Choroid plexus epithelial cell (primary cell): ENCODE measurements at regions not wholly inside any gene's neighbourhood (a gene's known extent, or its start where the extent isn't known, plus 50 kb on each side); places are given as distances from the start of the nearest gene placed in this dataset.

Experiments used
- DNase-seq: peaks from one replicate; pipeline ENCODE4 v3.0.0-alpha.2; 2010; ENCODE audit warnings: low read depth
- H3K4me3 ChIP-seq: 2 replicates; pipeline ENCODE4 v1.5.1; 2011; ENCODE audit warnings: low read depth, mild to moderate bottlenecking, control low read depth, low read length, moderate library complexity
- TF ChIP-seq, protein P1 (sequence below): conservative IDR thresholded peaks from 2 replicates; pipeline ENCODE4 v1.5.1; 2011; ENCODE audit warnings: low read depth, mild to moderate bottlenecking, control low read depth, inconsistent platforms, low read length, moderate library complexity

DNA sequence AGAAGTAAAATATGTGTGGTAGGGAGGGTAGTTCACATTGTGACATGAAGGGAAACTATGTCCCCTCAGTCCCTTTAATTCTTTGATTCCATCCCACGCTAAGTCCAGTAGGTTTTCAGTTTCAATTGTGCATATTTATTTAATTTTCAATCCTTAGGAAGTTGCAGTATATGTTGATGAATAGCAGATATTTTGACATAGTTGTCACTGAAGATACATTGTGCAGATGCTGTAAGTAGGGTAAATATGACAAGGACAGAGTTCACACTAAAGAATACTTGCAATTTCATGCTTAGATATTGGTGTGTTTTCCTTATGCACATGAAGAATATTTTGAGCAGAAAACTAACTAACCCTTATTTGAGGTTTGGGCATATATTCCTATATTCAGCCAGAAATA lies 595.4 kb upstream of the MIR17HG start:
- TF ChIP-seq, protein P1, sequence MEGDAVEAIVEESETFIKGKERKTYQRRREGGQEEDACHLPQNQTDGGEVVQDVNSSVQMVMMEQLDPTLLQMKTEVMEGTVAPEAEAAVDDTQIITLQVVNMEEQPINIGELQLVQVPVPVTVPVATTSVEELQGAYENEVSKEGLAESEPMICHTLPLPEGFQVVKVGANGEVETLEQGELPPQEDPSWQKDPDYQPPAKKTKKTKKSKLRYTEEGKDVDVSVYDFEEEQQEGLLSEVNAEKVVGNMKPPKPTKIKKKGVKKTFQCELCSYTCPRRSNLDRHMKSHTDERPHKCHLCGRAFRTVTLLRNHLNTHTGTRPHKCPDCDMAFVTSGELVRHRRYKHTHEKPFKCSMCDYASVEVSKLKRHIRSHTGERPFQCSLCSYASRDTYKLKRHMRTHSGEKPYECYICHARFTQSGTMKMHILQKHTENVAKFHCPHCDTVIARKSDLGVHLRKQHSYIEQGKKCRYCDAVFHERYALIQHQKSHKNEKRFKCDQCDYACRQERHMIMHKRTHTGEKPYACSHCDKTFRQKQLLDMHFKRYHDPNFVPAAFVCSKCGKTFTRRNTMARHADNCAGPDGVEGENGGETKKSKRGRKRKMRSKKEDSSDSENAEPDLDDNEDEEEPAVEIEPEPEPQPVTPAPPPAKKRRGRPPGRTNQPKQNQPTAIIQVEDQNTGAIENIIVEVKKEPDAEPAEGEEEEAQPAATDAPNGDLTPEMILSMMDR = no peak
- no peak overlapping the region for H3K4me3 ChIP-seq

DNA sequence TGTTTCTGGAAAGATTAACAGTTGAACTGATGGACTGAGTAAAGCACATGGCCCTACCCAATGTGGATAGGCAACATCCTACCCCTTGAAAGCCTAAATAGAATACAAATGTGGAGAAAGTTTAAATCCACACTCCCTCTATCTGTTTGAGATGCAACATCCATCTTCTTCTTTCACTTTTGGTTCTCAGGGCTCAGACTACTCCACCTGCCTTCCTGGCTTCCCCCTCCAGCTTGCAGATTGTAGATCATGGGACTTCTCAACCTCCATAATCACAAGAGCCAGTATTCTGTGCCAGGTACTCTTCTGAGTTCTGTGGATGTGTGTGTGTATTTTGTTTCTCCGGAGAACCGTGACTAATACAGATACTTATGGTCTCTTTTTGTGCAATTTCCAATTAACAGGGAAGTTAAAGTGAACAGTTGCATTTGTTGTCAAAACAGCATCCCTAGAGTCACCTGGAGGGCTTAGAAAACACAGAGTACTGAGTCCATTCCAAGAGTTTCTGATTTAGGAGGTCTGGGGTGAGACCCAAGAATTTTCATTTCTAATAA lies 590.3 kb upstream of the MIR17HG start:
- DNase-seq = no peak
- TF ChIP-seq, protein P1 = no peak
- no peak overlapping the region for H3K4me3 ChIP-seq

More for the DNA sequence above, 595.4 kb upstream of the MIR17HG start:
- no peak for DNase-seq

DNA sequence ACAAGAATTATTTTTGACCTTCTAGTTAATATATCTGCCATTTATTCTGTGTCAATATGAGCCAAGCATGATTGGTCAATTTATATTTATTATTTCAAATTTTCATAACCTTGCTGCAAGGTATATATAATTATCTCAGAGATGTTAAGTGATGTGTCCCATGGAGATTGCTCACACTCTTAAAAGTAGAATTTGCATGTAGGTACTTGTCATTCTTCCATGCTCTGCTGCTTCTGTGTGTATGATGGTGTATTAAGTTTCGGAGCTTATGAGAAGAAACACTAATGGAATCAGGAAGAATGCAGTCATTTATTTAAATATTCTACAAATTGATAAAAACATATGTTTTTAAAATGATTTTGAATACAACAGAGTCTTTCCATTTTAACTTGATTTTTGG lies 586.8 kb upstream of the MIR17HG start:
- DNase-seq = no peak
- H3K4me3 ChIP-seq = no peak overlapping the region
- TF ChIP-seq, protein P1 = no peak

DNA sequence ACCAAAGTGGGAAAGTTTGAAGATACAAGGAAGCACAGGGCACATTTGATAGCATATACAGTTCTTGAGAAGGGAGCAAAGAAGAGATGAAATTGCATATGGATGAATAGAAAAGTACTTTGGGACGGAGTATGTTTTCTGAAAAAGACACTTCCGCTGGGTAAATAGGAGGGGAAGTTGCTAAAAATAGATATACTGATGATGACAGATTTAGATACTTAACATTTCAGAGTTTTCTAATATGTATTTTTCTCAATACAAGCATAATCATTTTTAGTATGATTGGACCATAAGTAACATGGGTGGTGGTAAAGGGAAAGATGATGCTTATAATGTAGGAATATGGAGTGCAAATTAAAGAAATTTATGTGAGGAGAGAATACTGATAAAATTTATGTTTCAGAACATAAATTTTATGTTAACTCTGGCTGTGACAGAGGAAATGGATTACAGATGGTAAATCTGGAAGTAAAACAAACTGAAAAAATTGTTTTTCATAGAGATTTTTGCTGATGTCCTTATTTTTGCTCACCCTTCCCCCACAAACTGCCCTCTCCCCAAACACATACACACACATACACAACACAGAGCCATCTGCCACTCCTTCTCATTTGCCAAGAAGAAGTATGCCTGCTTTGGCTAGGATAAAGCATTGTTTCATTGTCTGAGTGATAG lies 583.9 kb upstream of the MIR17HG start:
- DNase-seq = no peak
- H3K4me3 ChIP-seq = no peak overlapping the region
- TF ChIP-seq, protein P1 = no peak

DNA sequence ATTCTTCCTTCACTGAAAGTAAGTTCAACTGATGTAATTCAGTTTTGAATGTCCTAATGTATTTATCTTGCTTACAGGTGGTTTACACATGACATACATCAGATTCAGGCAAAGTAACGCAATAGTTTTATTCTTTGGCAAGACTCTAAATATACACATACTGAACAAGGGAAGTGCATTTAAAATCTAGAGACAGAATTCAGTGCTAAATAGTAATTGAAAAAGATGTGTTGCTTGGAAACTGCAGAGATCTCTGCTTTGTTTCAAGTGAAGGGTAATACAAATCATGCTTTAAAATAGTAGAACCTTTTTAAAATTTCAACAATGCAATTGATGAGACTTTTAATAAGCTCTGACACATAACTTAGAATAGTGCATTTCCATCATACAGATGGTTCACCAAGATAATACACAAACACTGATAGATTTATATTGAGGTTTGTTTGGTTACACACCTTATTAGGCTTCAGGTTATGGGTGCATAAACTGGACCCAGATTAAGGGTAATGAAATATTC lies 581.0 kb upstream of the MIR17HG start:
- TF ChIP-seq, protein P1 = no peak
- no peak for DNase-seq
- H3K4me3 ChIP-seq = no peak overlapping the region

DNA sequence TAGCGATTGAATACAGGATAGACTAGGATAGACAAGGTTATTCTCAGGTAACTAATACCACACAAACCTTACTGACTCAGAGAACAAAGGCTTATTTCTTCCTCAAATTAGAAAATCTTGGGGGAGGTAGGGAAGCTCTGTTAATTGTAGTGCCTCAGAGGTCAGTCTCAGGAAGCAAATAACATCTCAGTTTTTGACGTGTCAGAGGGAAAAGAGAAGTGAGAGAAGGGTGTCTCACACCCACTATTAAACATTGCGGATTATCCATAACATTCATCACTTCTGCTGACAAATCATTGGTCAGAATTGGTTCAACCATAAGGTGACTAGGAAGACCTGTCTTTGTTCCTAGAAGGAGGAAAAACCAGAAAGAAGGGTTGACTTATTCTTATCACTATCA lies 579.4 kb upstream of the MIR17HG start:
- TF ChIP-seq, protein P1 = no peak
- DNase-seq = no peak
- H3K4me3 ChIP-seq = no peak overlapping the region

DNA sequence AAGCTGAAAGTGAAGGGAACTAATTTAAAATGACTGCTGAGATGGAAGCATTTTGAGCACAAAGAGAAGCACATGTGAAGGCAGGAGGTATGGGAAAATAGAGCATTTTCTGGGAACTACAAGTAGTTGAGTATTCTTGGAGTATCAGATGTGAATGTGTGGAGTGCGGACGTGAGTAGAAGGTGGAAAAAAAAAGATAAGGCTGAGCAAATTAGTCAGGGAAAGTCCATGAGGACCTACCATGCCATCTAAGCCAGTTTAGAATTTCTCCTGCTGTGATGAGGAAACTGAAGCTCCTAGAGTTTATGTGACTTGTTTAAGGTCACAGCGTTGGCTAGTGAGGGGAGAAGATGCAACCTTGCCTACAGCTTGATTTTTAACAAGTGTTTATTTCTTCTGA lies 578.1 kb upstream of the MIR17HG start:
- no peak for DNase-seq
- TF ChIP-seq, protein P1 = no peak
- no peak overlapping the region for H3K4me3 ChIP-seq
